ENCODE measurements at regions not wholly inside any gene's neighbourhood (a gene's known extent, or its start where the extent isn't known, plus 50 kb on each side); places are given as distances from the start of the nearest gene placed in this dataset.

- TF ChIP-seq CTCF (IDR thresholded peaks at IDR 0.05; ENCODE audit: poor library complexity, severe bottlenecking): no peak
- H3K4me1 ChIP-seq (ENCODE audit: insufficient read depth, poor library complexity, severe bottlenecking): peaks cover 11% of the 10 kb centered on the region
- no peak overlapping the region for H3K4me3 ChIP-seq (ENCODE audit: severe bottlenecking)
- DNase-seq (ENCODE audit: low spot score): no peak
- no peaks in the 10 kb centered on the region for H3K9me3 ChIP-seq (ENCODE audit: severe bottlenecking)
- ATAC-seq (ENCODE audit: low read depth): no peak
- H3K27me3 ChIP-seq (ENCODE audit: insufficient read depth, poor library complexity, severe bottlenecking): no peaks in the 10 kb centered on the region
- no peaks in the 10 kb centered on the region for H3K36me3 ChIP-seq (ENCODE audit: low read depth)
- no peak overlapping the region for H3K27ac ChIP-seq (ENCODE audit: poor library complexity, severe bottlenecking)
Measured at GRCh38 chr6:14462135-14462534, 344.6 kb downstream of the CD83 start.

GRCh38 chr6:14462566-14462965 is 345.0 kb downstream of the CD83 start:
- DNase-seq (ENCODE audit: low spot score) (no peak), ATAC-seq (ENCODE audit: low read depth) (no peak)
- H3K27me3 ChIP-seq (ENCODE audit: insufficient read depth, poor library complexity, severe bottlenecking): no peaks in the 10 kb centered on the region
- H3K4me1 ChIP-seq (ENCODE audit: insufficient read depth, poor library complexity, severe bottlenecking): peaks cover 11% of the 10 kb centered on the region
- no peak overlapping the region for H3K4me3 ChIP-seq (ENCODE audit: severe bottlenecking)
- no peak overlapping the region for H3K27ac ChIP-seq (ENCODE audit: poor library complexity, severe bottlenecking)
- no peak for TF ChIP-seq CTCF (IDR thresholded peaks at IDR 0.05; ENCODE audit: poor library complexity, severe bottlenecking)
- no peaks in the 10 kb centered on the region for H3K36me3 ChIP-seq (ENCODE audit: low read depth)
- no peaks in the 10 kb centered on the region for H3K9me3 ChIP-seq (ENCODE audit: severe bottlenecking)

- no peak for DNase-seq (ENCODE audit: low spot score)
- no peak for ATAC-seq (ENCODE audit: low read depth)
- Histone ChIP-seq H3K36me3 (ENCODE audit: low read depth) (no peaks in the 10 kb centered on the region), H3K27me3 (ENCODE audit: insufficient read depth, poor library complexity, severe bottlenecking) (no peaks in the 10 kb centered on the region), H3K9me3 (ENCODE audit: severe bottlenecking) (no peaks in the 10 kb centered on the region), H3K27ac (ENCODE audit: poor library complexity, severe bottlenecking) (no peak overlapping the region), H3K4me1 (ENCODE audit: insufficient read depth, poor library complexity, severe bottlenecking) (peaks cover 11% of the 10 kb centered on the region), H3K4me3 (ENCODE audit: severe bottlenecking) (no peak overlapping the region)
- no peak for TF ChIP-seq CTCF (IDR thresholded peaks at IDR 0.05; ENCODE audit: poor library complexity, severe bottlenecking)
Measured at GRCh38 chr6:14463110-14463509, 345.5 kb downstream of the CD83 start.

GRCh38 chr6:14464055-14464454 is 346.5 kb downstream of the CD83 start:
- H3K27ac ChIP-seq (ENCODE audit: poor library complexity, severe bottlenecking): no peak overlapping the region
- peaks cover 2% of the 10 kb centered on the region for H3K4me1 ChIP-seq (ENCODE audit: insufficient read depth, poor library complexity, severe bottlenecking)
- H3K36me3 ChIP-seq (ENCODE audit: low read depth): no peaks in the 10 kb centered on the region
- no peak for ATAC-seq (ENCODE audit: low read depth)
- H3K9me3 ChIP-seq (ENCODE audit: severe bottlenecking): no peaks in the 10 kb centered on the region
- no peak for TF ChIP-seq CTCF (IDR thresholded peaks at IDR 0.05; ENCODE audit: poor library complexity, severe bottlenecking)
- H3K4me3 ChIP-seq (ENCODE audit: severe bottlenecking): no peak overlapping the region
- H3K27me3 ChIP-seq (ENCODE audit: insufficient read depth, poor library complexity, severe bottlenecking): no peaks in the 10 kb centered on the region
- DNase-seq (ENCODE audit: low spot score): no peak

- DNase-seq (ENCODE audit: low spot score) (no peak), ATAC-seq (ENCODE audit: low read depth) (no peak)
- Histone ChIP-seq H3K36me3 (ENCODE audit: low read depth) (no peaks in the 10 kb centered on the region), H3K4me3 (ENCODE audit: severe bottlenecking) (no peak overlapping the region), H3K27me3 (ENCODE audit: insufficient read depth, poor library complexity, severe bottlenecking) (no peaks in the 10 kb centered on the region), H3K27ac (ENCODE audit: poor library complexity, severe bottlenecking) (no peak overlapping the region), H3K9me3 (ENCODE audit: severe bottlenecking) (no peaks in the 10 kb centered on the region), H3K4me1 (ENCODE audit: insufficient read depth, poor library complexity, severe bottlenecking) (no peaks in the 10 kb centered on the region)
- no peak for TF ChIP-seq CTCF (IDR thresholded peaks at IDR 0.05; ENCODE audit: poor library complexity, severe bottlenecking)
Measured at GRCh38 chr6:14464716-14465115, 347.1 kb downstream of the CD83 start.
